Ecto neural progenitor cell (in vitro differentiated cells): ENCODE measurements at regions not wholly inside any gene's neighbourhood (a gene's known extent, or its start where the extent isn't known, plus 50 kb on each side); places are given as distances from the start of the nearest gene placed in this dataset.
"Not testable (repeated sequence)": the region's sequence is repeated elsewhere in the genome, so short reads cannot be mapped to it uniquely, and the experiment has no call there.

Experiments used
- DNase-seq: peaks from one replicate; pipeline ENCODE4 v3.0.0-alpha.2; 2018; ENCODE audit warnings: low spot score

DNA sequence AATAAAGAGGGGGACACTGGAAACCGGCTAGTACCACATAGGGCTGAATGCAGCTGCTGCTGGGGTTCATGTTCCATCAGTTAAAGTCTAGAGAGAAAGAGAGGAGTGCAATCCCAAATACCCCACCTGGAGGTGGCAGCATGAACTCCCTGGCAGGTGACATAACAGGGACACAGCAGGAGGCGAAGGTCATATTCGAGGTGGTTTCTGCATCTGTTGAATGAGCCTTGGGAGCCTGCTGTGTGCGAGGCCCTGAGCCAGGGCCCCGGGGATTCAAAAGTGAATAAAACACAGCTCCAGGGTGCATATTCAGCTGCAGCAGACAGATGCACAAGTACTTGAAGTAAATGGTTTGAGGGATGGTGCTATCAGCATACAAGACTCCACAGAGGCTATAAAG lies 456.8 kb downstream of the SETD4 start:
- DNase-seq: no peak

- DNase-seq: no peak
These were observed 457.4 kb downstream of the SETD4 start for GRCh38 chr21:35602811-35603362.

GRCh38 chr21:35601211-35601610 lies 459.1 kb downstream of the SETD4 start:
- DNase-seq: no peak

- no peak for DNase-seq
These were observed 461.2 kb downstream of the SETD4 start for GRCh38 chr21:35599164-35599563.

GRCh38 chr21:35597750-35598339 lies 462.5 kb downstream of the SETD4 start:
- DNase-seq: no peak

- DNase-seq: no peak
These were observed 465.4 kb downstream of the SETD4 start for GRCh38 chr21:35594905-35595304.

DNA sequence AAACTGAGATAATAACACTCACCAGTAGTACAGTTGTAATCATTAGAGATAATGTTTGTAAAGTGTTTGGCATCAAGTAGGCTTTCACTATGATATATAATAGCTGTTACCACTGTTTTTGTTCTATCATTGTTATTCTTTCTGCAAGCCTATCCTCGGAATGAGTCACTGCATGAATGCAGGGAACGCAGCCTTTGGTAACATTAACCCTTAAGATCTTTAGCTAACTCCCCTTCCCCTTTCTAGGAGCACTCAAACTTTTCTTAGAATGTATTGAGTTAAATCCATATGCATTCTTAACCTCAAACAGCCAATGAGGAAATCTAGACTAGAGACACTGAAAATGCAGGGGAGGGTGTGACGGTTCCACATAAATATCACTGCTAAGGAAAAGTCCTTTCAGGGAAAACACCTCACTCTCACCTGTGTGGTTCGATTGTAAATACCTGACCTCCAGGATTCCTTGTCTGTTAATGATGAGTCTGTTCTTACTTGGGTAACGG lies 467.3 kb downstream of the SETD4 start:
- no peak for DNase-seq

- not testable (repeated sequence) for DNase-seq
These were observed 470.0 kb downstream of the SETD4 start for GRCh38 chr21:35590284-35590683.

GRCh38 chr21:35587841-35588380 lies 472.4 kb downstream of the SETD4 start:
- DNase-seq: no peak

- DNase-seq: no peak
These were observed 474.0 kb downstream of the SETD4 start for GRCh38 chr21:35586305-35586704.

DNA sequence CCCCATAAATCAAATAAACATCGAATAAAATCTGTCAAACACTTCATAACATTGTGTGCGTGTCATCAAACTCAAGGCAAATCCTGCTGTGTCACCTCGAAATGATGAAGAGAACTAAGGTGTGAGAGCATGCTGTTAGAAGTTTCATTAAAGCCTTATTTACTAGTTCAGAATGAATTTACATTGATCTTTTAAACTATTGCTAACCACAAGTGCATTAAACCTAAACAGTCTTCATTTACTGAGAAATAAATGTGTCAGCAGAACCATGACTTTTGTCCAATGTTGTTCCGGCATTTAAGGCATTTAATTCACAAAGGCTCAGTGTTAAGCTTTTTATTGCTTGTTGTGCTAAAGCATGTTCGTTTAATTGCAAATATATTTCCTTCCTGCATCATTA lies 474.4 kb downstream of the SETD4 start:
- no peak for DNase-seq

GRCh38 chr21:35585155-35585554 lies 475.2 kb downstream of the SETD4 start:
- DNase-seq: no peak

- no peak for DNase-seq
These were observed 476.6 kb downstream of the SETD4 start for GRCh38 chr21:35583566-35584216.

DNA sequence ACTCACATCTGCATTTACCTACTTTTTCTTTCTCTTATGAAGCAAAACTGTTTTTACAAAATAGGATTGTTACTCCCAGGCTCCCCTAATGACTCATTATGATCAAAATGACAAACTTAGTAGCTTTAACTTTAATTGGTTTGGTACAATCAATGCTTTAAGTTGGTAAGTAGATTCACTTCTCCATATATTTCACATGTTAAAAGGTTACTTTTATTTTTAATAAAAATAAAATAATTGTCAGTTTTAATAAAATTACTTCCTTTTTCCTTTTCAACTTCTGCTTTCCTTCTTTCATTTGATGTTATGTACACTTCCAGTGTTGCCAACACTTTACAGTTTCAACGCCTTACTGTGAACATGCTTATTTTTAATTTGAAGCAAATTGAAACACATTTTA lies 477.6 kb downstream of the SETD4 start:
- no peak for DNase-seq

DNA sequence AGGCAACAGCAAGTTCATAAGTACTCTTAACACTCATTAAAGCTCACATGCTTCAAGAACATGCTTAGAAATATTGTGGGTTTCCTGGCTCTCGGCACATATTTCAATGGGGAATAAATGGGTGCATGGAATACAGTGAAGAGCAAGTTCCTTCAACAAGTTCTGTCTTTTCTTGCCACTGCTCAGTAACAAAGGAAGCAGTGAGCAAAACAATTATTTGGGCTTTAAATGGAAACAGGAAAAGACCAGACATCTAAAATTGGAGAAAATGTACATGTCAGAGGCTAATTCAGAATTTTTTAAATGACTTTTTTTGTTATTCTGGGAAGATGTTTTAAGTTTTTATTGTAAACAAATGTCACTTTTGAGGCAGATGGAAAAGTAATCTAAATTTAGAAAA lies 478.7 kb downstream of the SETD4 start:
- DNase-seq: no peak

- no peak for DNase-seq
These were observed 480.6 kb downstream of the SETD4 start for GRCh38 chr21:35579520-35580293.

DNA sequence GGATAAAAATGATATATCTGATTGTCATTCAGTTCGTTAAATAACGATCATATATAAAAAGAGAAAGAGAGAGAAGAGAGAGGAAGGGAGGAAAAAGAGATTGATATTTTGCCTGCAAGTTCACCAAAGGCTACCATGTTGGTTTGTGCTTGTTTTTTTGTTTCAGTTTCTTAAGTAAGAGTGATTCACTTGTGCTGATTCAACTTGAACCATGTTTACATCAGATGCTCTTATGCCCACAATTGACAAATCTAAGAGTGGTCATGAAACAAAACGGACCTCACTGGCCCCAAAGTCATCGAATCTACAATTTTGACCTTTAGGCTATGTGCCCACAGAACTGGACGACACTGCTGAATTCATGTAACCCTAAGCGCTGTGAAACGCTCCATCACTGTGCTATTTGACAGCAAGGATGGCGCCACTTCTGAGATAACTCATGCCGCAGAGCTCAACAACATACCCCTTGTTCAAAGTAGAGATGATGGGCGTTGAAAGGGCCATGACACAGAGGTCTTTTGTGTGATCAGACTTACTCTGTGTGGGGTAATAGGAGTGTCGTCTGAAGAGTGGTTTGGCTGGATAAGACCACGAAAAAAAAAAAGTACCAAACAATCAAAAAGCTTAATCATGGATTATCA lies 481.4 kb downstream of the SETD4 start:
- no peak for DNase-seq

DNA sequence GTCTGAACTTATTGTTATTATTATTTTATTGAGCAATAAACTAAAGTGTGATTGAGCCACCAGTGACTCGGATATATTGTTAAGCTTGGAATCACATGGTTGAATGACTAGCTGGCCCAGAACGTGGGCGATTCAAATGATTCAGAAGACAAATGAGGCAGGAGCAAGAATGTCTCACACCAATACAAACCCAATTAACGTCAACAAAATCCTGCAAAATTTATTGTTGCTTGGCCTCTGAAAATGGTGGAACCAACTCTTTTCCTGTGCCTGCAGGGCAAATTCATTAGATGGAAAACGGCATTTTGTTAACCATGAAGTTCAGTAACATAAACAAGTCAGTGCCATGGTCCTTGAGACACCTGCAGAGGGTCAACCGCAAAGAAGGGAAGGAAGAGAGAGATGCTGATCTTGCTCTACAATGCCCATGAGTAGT lies 482.0 kb downstream of the SETD4 start:
- DNase-seq: no peak

DNA sequence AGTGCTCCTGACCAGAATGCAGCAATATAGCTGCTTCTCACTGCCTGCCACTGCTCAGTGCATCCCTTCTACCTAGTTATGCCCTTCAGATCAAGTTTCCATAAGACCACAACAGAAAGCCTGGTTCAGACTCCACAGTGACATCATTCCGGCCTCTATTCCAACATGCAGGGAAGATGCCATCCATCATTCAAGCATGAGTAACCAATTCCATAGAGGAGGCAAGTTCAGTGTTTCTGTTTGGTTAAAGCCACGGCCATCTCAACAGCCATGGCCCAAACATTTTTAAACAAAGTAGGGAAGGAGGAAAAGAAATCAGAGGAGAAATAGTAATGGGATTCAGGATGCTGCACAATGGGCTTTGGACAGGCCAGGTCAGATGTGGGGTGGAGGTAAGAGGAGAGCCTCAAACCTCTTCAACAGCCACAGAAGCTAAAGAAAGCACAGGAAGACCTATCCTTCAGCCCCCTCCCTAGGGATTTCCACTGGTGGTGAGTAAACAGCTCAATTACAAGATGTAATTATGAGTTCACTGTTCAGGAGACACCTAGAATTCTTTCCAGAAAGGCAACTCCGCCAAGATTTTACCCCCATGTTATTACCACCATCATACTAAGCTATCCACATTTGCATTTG lies 484.9 kb downstream of the SETD4 start:
- DNase-seq: no peak

GRCh38 chr21:35573472-35574374 lies 486.6 kb downstream of the SETD4 start:
- DNase-seq: no peak
